GM12878 (cell line): ENCODE measurements at regions not wholly inside any gene's neighbourhood (a gene's known extent, or its start where the extent isn't known, plus 50 kb on each side); places are given as distances from the start of the nearest gene placed in this dataset.
A peak's percentile ranks its signal among the peaks of the same experiment; 100 is the strongest.

Experiments
- BRCA1 ChIP-seq: IDR thresholded peaks from 2 replicates; pipeline ENCODE4 v1.6.1; 2011; ENCODE audit warnings: low read depth, low read length, improper control_type of control experiment
- CEBPZ ChIP-seq: fragments of 150-350 bp; IDR thresholded peaks from 2 replicates; pipeline ENCODE4 v1.6.1; 2016; ENCODE audit warnings: low read depth, low read length
- CHD2 ChIP-seq: IDR thresholded peaks from 2 replicates; pipeline ENCODE4 v1.6.1; 2011; ENCODE audit warnings: low read depth, low read length, improper control_type of control experiment, borderline replicate concordance
- CUX1 ChIP-seq: IDR thresholded peaks from 2 replicates; pipeline ENCODE4 v1.6.1; 2012; ENCODE audit warnings: improper control_type of control experiment, low read depth, low read length; ENCODE audit not compliant: insufficient replicate concordance
- JUND ChIP-seq: IDR thresholded peaks from 2 replicates; pipeline ENCODE4 v1.6.1; 2012; ENCODE audit warnings: low read depth, mild to moderate bottlenecking, low read length, improper control_type of control experiment, moderate library complexity
- PRDM15 ChIP-seq: fragments of 450-650 bp; formaldehyde crosslinking; IDR thresholded peaks from 2 replicates; pipeline ENCODE4 v1.4.0; 2020; ENCODE audit warnings: mild to moderate bottlenecking, moderate library complexity
- RFX5 ChIP-seq: IDR thresholded peaks from 2 replicates; pipeline ENCODE4 v1.6.1; 2011; ENCODE audit warnings: low read depth, low read length, improper control_type of control experiment
- STAT1 ChIP-seq: fragments of 450-650 bp; conservative IDR thresholded peaks from 2 replicates; pipeline ENCODE4 v1.6.1; 2014; ENCODE audit warnings: antibody characterized with exemption, mild to moderate bottlenecking
- ZNF24 ChIP-seq: fragments of 450-650 bp; IDR thresholded peaks from 2 replicates; pipeline ENCODE4 v1.6.1; 2017; ENCODE audit warnings: antibody characterized with exemption, mild to moderate bottlenecking
- ZNF592 ChIP-seq: fragments of 450-650 bp; IDR thresholded peaks from 2 replicates; pipeline ENCODE4 v1.6.1; 2017; ENCODE audit warnings: mild to moderate bottlenecking, moderate library complexity
- ZNF622 ChIP-seq: fragments of 450-650 bp; IDR thresholded peaks from 2 replicates; pipeline ENCODE4 v1.6.1; 2017; ENCODE audit warnings: mild to moderate bottlenecking, inconsistent platforms

- TF ChIP-seq ZNF24 (no peak), CUX1 (peak; percentile 54), PRDM15 (no peak), CHD2 (no peak), STAT1 (no peak), RFX5 (no peak; the same call in 1 of the 2 replicates), ZNF592 (no peak), BRCA1 (no peak), ZNF622 (no peak), CEBPZ (no peak), JUND (peak; percentile 88; the same call in 1 of the 2 replicates)
Observed at GRCh38 chr11:115919341-115920091, 415.3 kb upstream of the CADM1 start (continued).
